Astrocyte (in vitro differentiated cells and primary cell): ENCODE measurements at regions not wholly inside any gene's neighbourhood (a gene's known extent, or its start where the extent isn't known, plus 50 kb on each side); places are given as distances from the start of the nearest gene placed in this dataset.

Experiments used
- EZH2 ChIP-seq: IDR thresholded peaks from 2 replicates; pipeline ENCODE4 v1.6.1; 2012; ENCODE audit warnings: mild to moderate bottlenecking, low read length, inconsistent platforms; ENCODE audit not compliant: insufficient read depth
- TF ChIP-seq, protein P1 (sequence below): IDR thresholded peaks from 2 replicates; pipeline ENCODE4 v1.5.1; 2011; ENCODE audit warnings: low read depth, mild to moderate bottlenecking, inconsistent platforms, low read length, moderate library complexity; ENCODE audit not compliant: insufficient read depth

GRCh38 chr13:99907627-99908026 is 63.9 kb downstream of the ZIC5 start:
- TF ChIP-seq, protein P1, sequence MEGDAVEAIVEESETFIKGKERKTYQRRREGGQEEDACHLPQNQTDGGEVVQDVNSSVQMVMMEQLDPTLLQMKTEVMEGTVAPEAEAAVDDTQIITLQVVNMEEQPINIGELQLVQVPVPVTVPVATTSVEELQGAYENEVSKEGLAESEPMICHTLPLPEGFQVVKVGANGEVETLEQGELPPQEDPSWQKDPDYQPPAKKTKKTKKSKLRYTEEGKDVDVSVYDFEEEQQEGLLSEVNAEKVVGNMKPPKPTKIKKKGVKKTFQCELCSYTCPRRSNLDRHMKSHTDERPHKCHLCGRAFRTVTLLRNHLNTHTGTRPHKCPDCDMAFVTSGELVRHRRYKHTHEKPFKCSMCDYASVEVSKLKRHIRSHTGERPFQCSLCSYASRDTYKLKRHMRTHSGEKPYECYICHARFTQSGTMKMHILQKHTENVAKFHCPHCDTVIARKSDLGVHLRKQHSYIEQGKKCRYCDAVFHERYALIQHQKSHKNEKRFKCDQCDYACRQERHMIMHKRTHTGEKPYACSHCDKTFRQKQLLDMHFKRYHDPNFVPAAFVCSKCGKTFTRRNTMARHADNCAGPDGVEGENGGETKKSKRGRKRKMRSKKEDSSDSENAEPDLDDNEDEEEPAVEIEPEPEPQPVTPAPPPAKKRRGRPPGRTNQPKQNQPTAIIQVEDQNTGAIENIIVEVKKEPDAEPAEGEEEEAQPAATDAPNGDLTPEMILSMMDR: no peak
- TF ChIP-seq EZH2: no peak
